Erythroblast (primary cell): ENCODE measurements at regions not wholly inside any gene's neighbourhood (a gene's known extent, or its start where the extent isn't known, plus 50 kb on each side); places are given as distances from the start of the nearest gene placed in this dataset.

Experiments used
- GATA1 ChIP-seq: IDR thresholded peaks from 2 replicates; pipeline ENCODE4 v1.6.1; 2011; ENCODE audit warnings: low read depth, mild to moderate bottlenecking, control low read depth, low read length, moderate library complexity
- POLR2A ChIP-seq: IDR thresholded peaks from 2 replicates; pipeline ENCODE4 v1.6.1; 2011; ENCODE audit warnings: mild to moderate bottlenecking, low read length

GRCh38 chr16:52123061-52123839, 423.7 kb downstream of the TOX3 start:
- no peak for TF ChIP-seq POLR2A
- no peak for TF ChIP-seq GATA1
